ENCODE measurements at regions not wholly inside any gene's neighbourhood (a gene's known extent, or its start where the extent isn't known, plus 50 kb on each side); places are given as distances from the start of the nearest gene placed in this dataset.

DNA sequence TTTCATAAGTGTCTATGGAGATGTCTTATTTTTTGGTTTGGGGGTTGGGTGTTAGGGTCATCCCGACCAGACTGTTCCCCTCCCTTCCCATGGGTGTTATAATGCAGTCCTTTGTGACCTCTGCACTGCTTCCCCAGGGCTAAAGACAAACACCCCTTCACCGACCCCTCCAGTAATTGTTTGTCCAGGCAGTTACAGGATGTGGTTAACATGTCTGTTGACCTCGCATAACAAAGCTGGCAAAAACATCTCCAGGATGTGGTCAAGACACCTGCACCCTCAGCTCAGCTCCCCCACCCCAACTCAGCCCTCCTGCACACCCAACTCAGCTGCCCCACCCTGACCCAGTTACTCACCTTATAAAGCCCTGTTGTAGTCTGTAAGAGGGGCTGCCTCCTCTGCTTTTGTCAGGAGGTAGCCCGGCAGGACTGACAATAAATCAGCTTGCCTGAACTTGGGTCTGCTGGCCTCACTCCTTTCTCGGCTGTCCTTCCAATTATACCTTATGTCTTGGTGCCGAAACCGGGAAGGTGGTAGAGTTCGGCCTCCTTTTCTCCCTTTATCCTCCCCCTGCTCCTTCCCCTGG, 102.2 kb downstream of the ZNF92 start (continued):
- TF ChIP-seq FOXA1 (IDR thresholded peaks at IDR 0.05): no peak
- peak; percentile 87 for TF ChIP-seq FOXA1 (CRISPR knock-in tag; IDR thresholded peaks at IDR 0.05)
- no peak for TF ChIP-seq SNAI1 (CRISPR knock-in tag; IDR thresholded peaks at IDR 0.05; ENCODE audit: borderline replicate concordance)
- TF ChIP-seq MED1 (CRISPR knock-in tag; IDR thresholded peaks at IDR 0.05): peak; percentile 98
- TF ChIP-seq ZSCAN9 (CRISPR knock-in tag; IDR thresholded peaks at IDR 0.05; ENCODE audit: borderline replicate concordance): 0 out of 2 replicates have a peak, but pooled peaks have one; percentile 69
- TF ChIP-seq, protein P1, sequence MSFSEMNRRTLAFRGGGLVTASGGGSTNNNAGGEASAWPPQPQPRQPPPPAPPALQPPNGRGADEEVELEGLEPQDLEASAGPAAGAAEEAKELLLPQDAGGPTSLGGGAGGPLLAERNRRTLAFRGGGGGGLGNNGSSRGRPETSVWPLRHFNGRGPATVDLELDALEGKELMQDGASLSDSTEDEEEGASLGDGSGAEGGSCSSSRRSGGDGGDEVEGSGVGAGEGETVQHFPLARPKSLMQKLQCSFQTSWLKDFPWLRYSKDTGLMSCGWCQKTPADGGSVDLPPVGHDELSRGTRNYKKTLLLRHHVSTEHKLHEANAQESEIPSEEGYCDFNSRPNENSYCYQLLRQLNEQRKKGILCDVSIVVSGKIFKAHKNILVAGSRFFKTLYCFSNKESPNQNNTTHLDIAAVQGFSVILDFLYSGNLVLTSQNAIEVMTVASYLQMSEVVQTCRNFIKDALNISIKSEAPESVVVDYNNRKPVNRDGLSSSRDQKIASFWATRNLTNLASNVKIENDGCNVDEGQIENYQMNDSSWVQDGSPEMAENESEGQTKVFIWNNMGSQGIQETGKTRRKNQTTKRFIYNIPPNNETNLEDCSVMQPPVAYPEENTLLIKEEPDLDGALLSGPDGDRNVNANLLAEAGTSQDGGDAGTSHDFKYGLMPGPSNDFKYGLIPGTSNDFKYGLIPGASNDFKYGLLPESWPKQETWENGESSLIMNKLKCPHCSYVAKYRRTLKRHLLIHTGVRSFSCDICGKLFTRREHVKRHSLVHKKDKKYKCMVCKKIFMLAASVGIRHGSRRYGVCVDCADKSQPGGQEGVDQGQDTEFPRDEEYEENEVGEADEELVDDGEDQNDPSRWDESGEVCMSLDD (CRISPR knock-in tag; IDR thresholded peaks at IDR 0.05; ENCODE audit: borderline replicate concordance): peak; percentile 62; the same call in 1 of the 2 replicates
- TF ChIP-seq ONECUT2 (CRISPR knock-in tag; IDR thresholded peaks at IDR 0.05): no peak
- no peak for TF ChIP-seq POLR2AphosphoS5 (IDR thresholded peaks at IDR 0.05; ENCODE audit: low read depth, low read length)
- TF ChIP-seq, protein P2, sequence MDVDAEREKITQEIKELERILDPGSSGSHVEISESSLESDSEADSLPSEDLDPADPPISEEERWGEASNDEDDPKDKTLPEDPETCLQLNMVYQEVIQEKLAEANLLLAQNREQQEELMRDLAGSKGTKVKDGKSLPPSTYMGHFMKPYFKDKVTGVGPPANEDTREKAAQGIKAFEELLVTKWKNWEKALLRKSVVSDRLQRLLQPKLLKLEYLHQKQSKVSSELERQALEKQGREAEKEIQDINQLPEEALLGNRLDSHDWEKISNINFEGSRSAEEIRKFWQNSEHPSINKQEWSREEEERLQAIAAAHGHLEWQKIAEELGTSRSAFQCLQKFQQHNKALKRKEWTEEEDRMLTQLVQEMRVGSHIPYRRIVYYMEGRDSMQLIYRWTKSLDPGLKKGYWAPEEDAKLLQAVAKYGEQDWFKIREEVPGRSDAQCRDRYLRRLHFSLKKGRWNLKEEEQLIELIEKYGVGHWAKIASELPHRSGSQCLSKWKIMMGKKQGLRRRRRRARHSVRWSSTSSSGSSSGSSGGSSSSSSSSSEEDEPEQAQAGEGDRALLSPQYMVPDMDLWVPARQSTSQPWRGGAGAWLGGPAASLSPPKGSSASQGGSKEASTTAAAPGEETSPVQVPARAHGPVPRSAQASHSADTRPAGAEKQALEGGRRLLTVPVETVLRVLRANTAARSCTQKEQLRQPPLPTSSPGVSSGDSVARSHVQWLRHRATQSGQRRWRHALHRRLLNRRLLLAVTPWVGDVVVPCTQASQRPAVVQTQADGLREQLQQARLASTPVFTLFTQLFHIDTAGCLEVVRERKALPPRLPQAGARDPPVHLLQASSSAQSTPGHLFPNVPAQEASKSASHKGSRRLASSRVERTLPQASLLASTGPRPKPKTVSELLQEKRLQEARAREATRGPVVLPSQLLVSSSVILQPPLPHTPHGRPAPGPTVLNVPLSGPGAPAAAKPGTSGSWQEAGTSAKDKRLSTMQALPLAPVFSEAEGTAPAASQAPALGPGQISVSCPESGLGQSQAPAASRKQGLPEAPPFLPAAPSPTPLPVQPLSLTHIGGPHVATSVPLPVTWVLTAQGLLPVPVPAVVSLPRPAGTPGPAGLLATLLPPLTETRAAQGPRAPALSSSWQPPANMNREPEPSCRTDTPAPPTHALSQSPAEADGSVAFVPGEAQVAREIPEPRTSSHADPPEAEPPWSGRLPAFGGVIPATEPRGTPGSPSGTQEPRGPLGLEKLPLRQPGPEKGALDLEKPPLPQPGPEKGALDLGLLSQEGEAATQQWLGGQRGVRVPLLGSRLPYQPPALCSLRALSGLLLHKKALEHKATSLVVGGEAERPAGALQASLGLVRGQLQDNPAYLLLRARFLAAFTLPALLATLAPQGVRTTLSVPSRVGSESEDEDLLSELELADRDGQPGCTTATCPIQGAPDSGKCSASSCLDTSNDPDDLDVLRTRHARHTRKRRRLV (CRISPR knock-in tag; IDR thresholded peaks at IDR 0.05): no peak
- TF ChIP-seq, protein P3, sequence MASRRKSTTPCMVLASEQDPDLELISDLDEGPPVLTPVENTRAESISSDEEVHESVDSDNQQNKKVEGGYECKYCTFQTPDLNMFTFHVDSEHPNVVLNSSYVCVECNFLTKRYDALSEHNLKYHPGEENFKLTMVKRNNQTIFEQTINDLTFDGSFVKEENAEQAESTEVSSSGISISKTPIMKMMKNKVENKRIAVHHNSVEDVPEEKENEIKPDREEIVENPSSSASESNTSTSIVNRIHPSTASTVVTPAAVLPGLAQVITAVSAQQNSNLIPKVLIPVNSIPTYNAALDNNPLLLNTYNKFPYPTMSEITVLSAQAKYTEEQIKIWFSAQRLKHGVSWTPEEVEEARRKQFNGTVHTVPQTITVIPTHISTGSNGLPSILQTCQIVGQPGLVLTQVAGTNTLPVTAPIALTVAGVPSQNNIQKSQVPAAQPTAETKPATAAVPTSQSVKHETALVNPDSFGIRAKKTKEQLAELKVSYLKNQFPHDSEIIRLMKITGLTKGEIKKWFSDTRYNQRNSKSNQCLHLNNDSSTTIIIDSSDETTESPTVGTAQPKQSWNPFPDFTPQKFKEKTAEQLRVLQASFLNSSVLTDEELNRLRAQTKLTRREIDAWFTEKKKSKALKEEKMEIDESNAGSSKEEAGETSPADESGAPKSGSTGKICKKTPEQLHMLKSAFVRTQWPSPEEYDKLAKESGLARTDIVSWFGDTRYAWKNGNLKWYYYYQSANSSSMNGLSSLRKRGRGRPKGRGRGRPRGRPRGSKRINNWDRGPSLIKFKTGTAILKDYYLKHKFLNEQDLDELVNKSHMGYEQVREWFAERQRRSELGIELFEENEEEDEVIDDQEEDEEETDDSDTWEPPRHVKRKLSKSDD (CRISPR knock-in tag; IDR thresholded peaks at IDR 0.05; ENCODE audit: low read depth): no peak
- TF ChIP-seq NCOA2 (CRISPR knock-in tag; IDR thresholded peaks at IDR 0.05): peak; percentile 96
- TF ChIP-seq, protein P4, sequence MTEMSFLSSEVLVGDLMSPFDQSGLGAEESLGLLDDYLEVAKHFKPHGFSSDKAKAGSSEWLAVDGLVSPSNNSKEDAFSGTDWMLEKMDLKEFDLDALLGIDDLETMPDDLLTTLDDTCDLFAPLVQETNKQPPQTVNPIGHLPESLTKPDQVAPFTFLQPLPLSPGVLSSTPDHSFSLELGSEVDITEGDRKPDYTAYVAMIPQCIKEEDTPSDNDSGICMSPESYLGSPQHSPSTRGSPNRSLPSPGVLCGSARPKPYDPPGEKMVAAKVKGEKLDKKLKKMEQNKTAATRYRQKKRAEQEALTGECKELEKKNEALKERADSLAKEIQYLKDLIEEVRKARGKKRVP (CRISPR knock-in tag; IDR thresholded peaks at IDR 0.05): peak in 1 of 2 experiments; percentile 49; a peak in 1 of 4 replicates
- peak; percentile 35; the same call in 1 of the 2 replicates for TF ChIP-seq PHF8 (CRISPR knock-in tag; IDR thresholded peaks at IDR 0.05)
- no peak for TF ChIP-seq SP140L (CRISPR knock-in tag; IDR thresholded peaks at IDR 0.05; ENCODE audit: borderline replicate concordance)
- TF ChIP-seq, protein P5, sequence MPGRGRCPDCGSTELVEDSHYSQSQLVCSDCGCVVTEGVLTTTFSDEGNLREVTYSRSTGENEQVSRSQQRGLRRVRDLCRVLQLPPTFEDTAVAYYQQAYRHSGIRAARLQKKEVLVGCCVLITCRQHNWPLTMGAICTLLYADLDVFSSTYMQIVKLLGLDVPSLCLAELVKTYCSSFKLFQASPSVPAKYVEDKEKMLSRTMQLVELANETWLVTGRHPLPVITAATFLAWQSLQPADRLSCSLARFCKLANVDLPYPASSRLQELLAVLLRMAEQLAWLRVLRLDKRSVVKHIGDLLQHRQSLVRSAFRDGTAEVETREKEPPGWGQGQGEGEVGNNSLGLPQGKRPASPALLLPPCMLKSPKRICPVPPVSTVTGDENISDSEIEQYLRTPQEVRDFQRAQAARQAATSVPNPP (CRISPR knock-in tag; IDR thresholded peaks at IDR 0.05): no peak
- TF ChIP-seq SP5 (CRISPR knock-in tag; IDR thresholded peaks at IDR 0.05; ENCODE audit: borderline replicate concordance, low read depth): peak; percentile 82; the same call in 1 of the 2 replicates
- TF ChIP-seq ZNF782 (CRISPR knock-in tag; IDR thresholded peaks at IDR 0.05; ENCODE audit: borderline replicate concordance): 0 out of 2 replicates have a peak, but pooled peaks have one; percentile 64
- 0 out of 2 replicates have a peak, but pooled peaks have one; percentile 40 for TF ChIP-seq SIX4 (CRISPR knock-in tag; IDR thresholded peaks at IDR 0.05)
